CD4-positive, alpha-beta T cell treated with Interleukin-21 for 1 hour (primary cell): ENCODE measurements at regions not wholly inside any gene's neighbourhood (a gene's known extent, or its start where the extent isn't known, plus 50 kb on each side); places are given as distances from the start of the nearest gene placed in this dataset.
"Not testable (repeated sequence)": the region's sequence is repeated elsewhere in the genome, so short reads cannot be mapped to it uniquely, and the experiment has no call there.

ENCODE experiments used
- DNase-seq: peaks from one replicate; pipeline ENCODE4 v3.0.0-alpha.2; 2020

- no peak for DNase-seq
Measured at GRCh38 chr7:132029369-132030085, 473.1 kb upstream of the PODXL start.

GRCh38 chr7:132028144-132028920 lies 471.9 kb upstream of the PODXL start:
- no peak for DNase-seq

- no peak for DNase-seq
Measured at GRCh38 chr7:132024290-132024689, 467.9 kb upstream of the PODXL start.

GRCh38 chr7:132023466-132023865 lies 467.0 kb upstream of the PODXL start:
- no peak for DNase-seq

GRCh38 chr7:132022188-132022587 lies 465.8 kb upstream of the PODXL start:
- DNase-seq, result no peak

- DNase-seq, result no peak
Measured at GRCh38 chr7:132019703-132020102, 463.3 kb upstream of the PODXL start.

GRCh38 chr7:132009778-132010177 lies 453.4 kb upstream of the PODXL start:
- no peak for DNase-seq

GRCh38 chr7:132004529-132004928 lies 448.1 kb upstream of the PODXL start:
- no peak for DNase-seq

GRCh38 chr7:132002343-132002968 lies 446.0 kb upstream of the PODXL start:
- no peak for DNase-seq

GRCh38 chr7:132001146-132001545 lies 444.7 kb upstream of the PODXL start:
- no peak for DNase-seq

- no peak for DNase-seq
Measured at GRCh38 chr7:131999193-131999592, 442.8 kb upstream of the PODXL start.

- DNase-seq, result no peak
Measured at GRCh38 chr7:131995324-131995723, 438.9 kb upstream of the PODXL start.

- DNase-seq, result not testable (repeated sequence)
Measured at GRCh38 chr7:131981069-131981468, 424.6 kb upstream of the PODXL start.

- not testable (repeated sequence) for DNase-seq
Measured at GRCh38 chr7:131978118-131978517, 421.7 kb upstream of the PODXL start.

GRCh38 chr7:131976411-131976810 lies 420.0 kb upstream of the PODXL start:
- no peak for DNase-seq

- DNase-seq, result no peak
Measured at GRCh38 chr7:131974671-131975070, 418.2 kb upstream of the PODXL start.

- DNase-seq, result no peak
Measured at GRCh38 chr7:131972251-131972650, 415.8 kb upstream of the PODXL start.

- no peak for DNase-seq
Measured at GRCh38 chr7:131970602-131971001, 414.2 kb upstream of the PODXL start.

- DNase-seq, result no peak
Measured at GRCh38 chr7:131969560-131969959, 413.1 kb upstream of the PODXL start.

- no peak for DNase-seq
Measured at GRCh38 chr7:131967216-131967730, 410.8 kb upstream of the PODXL start.

- no peak for DNase-seq
Measured at GRCh38 chr7:131964203-131964602, 407.8 kb upstream of the PODXL start.

- DNase-seq, result no peak
Measured at GRCh38 chr7:131961054-131961680, 404.7 kb upstream of the PODXL start.

- no peak for DNase-seq
Measured at GRCh38 chr7:131959106-131959812, 402.8 kb upstream of the PODXL start.
